Kidney (tissue), 13 donors: ENCODE measurements at regions not wholly inside any gene's neighbourhood (a gene's known extent, or its start where the extent isn't known, plus 50 kb on each side); places are given as distances from the start of the nearest gene placed in this dataset.

Source experiments
- DNase-seq, 5 donors: peaks; one replicate each; pipeline ENCODE4 v3.0.0-alpha.2; 2013 to 2020
- FAIRE-seq: peaks from 2 replicates; lab custom pipeline; 2012; peaks lifted over from hg19 to GRCh38; lab: Jason Lieb, UNC
- H3K27ac ChIP-seq, 2 donors: one replicate each; pipeline ENCODE4 v1.7.0; 2013; ENCODE audit warnings: low read depth in 2 of 2, low read length in 2 of 2, inconsistent platforms in 1 of 2
- H3K27me3 ChIP-seq: one replicate; pipeline ENCODE4 v1.7.1; 2013; ENCODE audit warnings: low read length, inconsistent platforms; ENCODE audit not compliant: control insufficient read depth, insufficient read depth
- H3K36me3 ChIP-seq, 3 donors: one replicate each; pipeline versions ENCODE4 v1.7.0 to v1.7.1; 2013; ENCODE audit warnings: low read length in 3 of 3, control low read depth in 1 of 3, inconsistent platforms in 1 of 3; ENCODE audit not compliant: insufficient read depth in 3 of 3, control insufficient read depth in 2 of 3
- H3K4me1 ChIP-seq, 3 donors: one replicate each; pipeline versions ENCODE4 v1.7.0 to v1.7.1; 2013; ENCODE audit warnings: low read length in 3 of 3, inconsistent platforms in 1 of 3, low read depth in 1 of 3; ENCODE audit not compliant: control insufficient read depth in 2 of 3, insufficient read depth in 2 of 3
- H3K4me3 ChIP-seq, 3 donors: one replicate each; pipeline versions ENCODE4 v1.7.0 to v1.8.1; 2013; ENCODE audit warnings: low read length in 3 of 3, control low read depth in 1 of 3, inconsistent platforms in 1 of 3
- H3K9ac ChIP-seq, 3 donors: one replicate each; pipeline versions ENCODE4 v1.7.0 to v1.7.1; 2013; ENCODE audit warnings: low read length in 3 of 3, control low read depth in 1 of 3, inconsistent platforms in 1 of 3
- H3K9me3 ChIP-seq, 3 donors: one replicate each; pipeline versions ENCODE4 v1.7.0 to v1.7.1; 2013; ENCODE audit warnings: low read length in 3 of 3, control low read depth in 1 of 3, inconsistent platforms in 1 of 3; ENCODE audit not compliant: control insufficient read depth in 2 of 3, insufficient read depth in 1 of 3
- CTCF ChIP-seq: IDR thresholded peaks from 3 replicates; pipeline ENCODE4 v1.5.1; 2012; ENCODE audit warnings: mild to moderate bottlenecking, moderate library complexity, borderline replicate concordance; ENCODE audit not compliant: insufficient read depth; ENCODE audit errors: extremely low read depth
- intact Hi-C: fragments of 100-400 bp; cut with DNase I; formaldehyde crosslinking; loops from one replicate; pipeline ENCODE4 v1.11.1; 2022
- donor health status: control.
- donor health status: control.
- donor health status: control.
- donor health status: control.
- donor health status: control.
- donor health status: DM: yes; HTN: yes; CAD: no.
- donor health status: Normal renal cell carcinoma (clear cell type).

- no peak overlapping the region for H3K9ac ChIP-seq
- DNase-seq: peak in 2 of 5 donors; percentile 5 to 24
- no peaks in the 10 kb centered on the region for H3K36me3 ChIP-seq
- intact Hi-C loops: no loop called here
- FAIRE-seq: no peak
- no peaks in the 10 kb centered on the region for H3K9me3 ChIP-seq
- H3K27ac ChIP-seq: no peak overlapping the region
- H3K27me3 ChIP-seq: no peaks in the 10 kb centered on the region
- no peak for TF ChIP-seq CTCF
- H3K4me1 ChIP-seq: no peaks in the 10 kb centered on the region
- H3K4me3 ChIP-seq: no peak overlapping the region
Measured at GRCh38 chr1:234841281-234841680, 231.3 kb upstream of the IRF2BP2 start.

- H3K36me3 ChIP-seq: no peaks in the 10 kb centered on the region
- no peaks in the 10 kb centered on the region for H3K27me3 ChIP-seq
- no peak for TF ChIP-seq CTCF
- intact Hi-C loops: no loop called here
- H3K27ac ChIP-seq: no peak overlapping the region
- no peak overlapping the region for H3K4me3 ChIP-seq
- DNase-seq: peak in 1 of 5 donors; percentile 22
- no peaks in the 10 kb centered on the region for H3K4me1 ChIP-seq
- no peak overlapping the region for H3K9ac ChIP-seq
- no peaks in the 10 kb centered on the region for H3K9me3 ChIP-seq
- no peak for FAIRE-seq
Measured at GRCh38 chr1:234840843-234841242, 230.9 kb upstream of the IRF2BP2 start.

GRCh38 chr1:234840253-234840652 lies 230.3 kb upstream of the IRF2BP2 start:
- FAIRE-seq (no peak), DNase-seq (peak in 1 of 5 donors; percentile 24)
- Histone ChIP-seq H3K27ac (no peak overlapping the region), H3K27me3 (no peaks in the 10 kb centered on the region), H3K9ac (no peak overlapping the region), H3K36me3 (no peaks in the 10 kb centered on the region), H3K4me3 (no peak overlapping the region), H3K9me3 (no peaks in the 10 kb centered on the region), H3K4me1 (no peaks in the 10 kb centered on the region)
- no peak for TF ChIP-seq CTCF
- intact Hi-C loops: no loop called here

- Histone ChIP-seq H3K9me3 (no peaks in the 10 kb centered on the region), H3K4me1 (no peaks in the 10 kb centered on the region), H3K27me3 (no peaks in the 10 kb centered on the region), H3K36me3 (no peaks in the 10 kb centered on the region), H3K4me3 (no peak overlapping the region), H3K27ac (no peak overlapping the region), H3K9ac (no peak overlapping the region)
- TF ChIP-seq CTCF: no peak
- FAIRE-seq (no peak), DNase-seq (peak in 1 of 5 donors; percentile 12)
- intact Hi-C loops: loop anchor here (10.0 kb wide), 1 partner anchor 345 kb away; no protein-coding TSS in a partner anchor
Measured at GRCh38 chr1:234839663-234840062, 229.7 kb upstream of the IRF2BP2 start.
